WI38 (cell line): ENCODE measurements at regions not wholly inside any gene's neighbourhood (a gene's known extent, or its start where the extent isn't known, plus 50 kb on each side); places are given as distances from the start of the nearest gene placed in this dataset.

Experiments
- H3K4me3 ChIP-seq: 2 replicates; pipeline ENCODE4 v1.5.1; 2011; ENCODE audit warnings: low read depth, mild to moderate bottlenecking, control low read depth, low read length
- CTCF ChIP-seq: IDR thresholded peaks from 2 replicates; pipeline ENCODE4 v1.5.1; 2012; ENCODE audit warnings: low read depth, mild to moderate bottlenecking, control low read depth, low read length

GRCh38 chr7:55274156-55274555 lies 91.0 kb upstream of the LANCL2 start:
- no peak overlapping the region for H3K4me3 ChIP-seq

GRCh38 chr7:55275291-55276200 lies 89.6 kb upstream of the LANCL2 start:
- no peak overlapping the region for H3K4me3 ChIP-seq
- no peak for TF ChIP-seq CTCF

More at GRCh38 chr7:55274156-55274555, 91.0 kb upstream of the LANCL2 start:
- no peak for TF ChIP-seq CTCF

GRCh38 chr7:55276572-55277295 lies 88.4 kb upstream of the LANCL2 start:
- no peak for TF ChIP-seq CTCF
- H3K4me3 ChIP-seq: no peak overlapping the region

GRCh38 chr7:55277916-55278315 lies 87.2 kb upstream of the LANCL2 start:
- H3K4me3 ChIP-seq: no peak overlapping the region

GRCh38 chr7:55278321-55278720 lies 86.8 kb upstream of the LANCL2 start:
- TF ChIP-seq CTCF: no peak

More at GRCh38 chr7:55277916-55278315, 87.2 kb upstream of the LANCL2 start:
- no peak for TF ChIP-seq CTCF

GRCh38 chr7:55279080-55279845 lies 85.9 kb upstream of the LANCL2 start:
- no peak overlapping the region for H3K4me3 ChIP-seq
- TF ChIP-seq CTCF: no peak

More at GRCh38 chr7:55278321-55278720, 86.8 kb upstream of the LANCL2 start:
- no peak overlapping the region for H3K4me3 ChIP-seq
